Mesendoderm (in vitro differentiated cells): ENCODE measurements at regions not wholly inside any gene's neighbourhood (a gene's known extent, or its start where the extent isn't known, plus 50 kb on each side); places are given as distances from the start of the nearest gene placed in this dataset.

Experiments used
- DNase-seq: peaks from one replicate; pipeline ENCODE4 v3.0.0; 2013
- H2AK5ac ChIP-seq: 2 replicates; pipeline ENCODE4 v1.6.1; 2013; ENCODE audit warnings: low read length, inconsistent platforms
- H2BK120ac ChIP-seq: 2 replicates; pipeline ENCODE4 v1.6.1; 2013; ENCODE audit warnings: low read depth, mild to moderate bottlenecking, low read length, moderate library complexity, mixed read lengths
- H2BK15ac ChIP-seq: replicated peaks from 2 replicates; pipeline ENCODE4 v1.6.1; 2013; ENCODE audit warnings: low read depth, mild to moderate bottlenecking, moderate library complexity
- H2BK5ac ChIP-seq: 2 replicates; pipeline ENCODE4 v1.6.1; 2013; ENCODE audit warnings: low read length, inconsistent platforms
- H3K18ac ChIP-seq: 2 replicates; pipeline ENCODE4 v1.6.1; 2013; ENCODE audit warnings: mild to moderate bottlenecking, low read length, mixed read lengths
- H3K23ac ChIP-seq: one replicate; pipeline ENCODE4 v1.6.1; 2013; ENCODE audit warnings: low read length
- H3K27ac ChIP-seq: 2 replicates; pipeline ENCODE4 v1.5.1; 2013; ENCODE audit warnings: low read depth, mild to moderate bottlenecking, inconsistent platforms, low read length, moderate library complexity
- H3K27me3 ChIP-seq: 2 replicates; pipeline ENCODE4 v1.6.1; 2013; ENCODE audit warnings: low read length, control low read depth, mild to moderate bottlenecking, inconsistent platforms; ENCODE audit not compliant: insufficient read depth, poor library complexity
- H3K36me3 ChIP-seq: 2 replicates; pipeline ENCODE4 v1.6.1; 2013; ENCODE audit warnings: low read length, inconsistent platforms; ENCODE audit not compliant: control insufficient read depth, insufficient read depth
- H3K4ac ChIP-seq: one replicate; pipeline ENCODE4 v1.6.1; 2013; ENCODE audit warnings: low read depth, mild to moderate bottlenecking, low read length, moderate library complexity
- H3K4me1 ChIP-seq: 2 replicates; pipeline ENCODE4 v1.6.1; 2013; ENCODE audit warnings: low read depth, low read length, inconsistent platforms; ENCODE audit not compliant: control insufficient read depth
- H3K4me2 ChIP-seq: 2 replicates; pipeline ENCODE4 v1.6.1; 2013; ENCODE audit warnings: low read length
- H3K4me3 ChIP-seq: 2 replicates; pipeline ENCODE4 v1.5.1; 2013; ENCODE audit warnings: mild to moderate bottlenecking, low read length
- H3K56ac ChIP-seq: one replicate; pipeline ENCODE4 v1.6.1; 2013; ENCODE audit warnings: low read length
- H3K79me1 ChIP-seq: 2 replicates; pipeline ENCODE4 v1.6.1; 2013; ENCODE audit warnings: low read length, inconsistent platforms
- H3K79me2 ChIP-seq: 2 replicates; pipeline ENCODE4 v1.6.1; 2013; ENCODE audit warnings: mild to moderate bottlenecking, low read length; ENCODE audit not compliant: control insufficient read depth, insufficient read depth
- H3K9ac ChIP-seq: 2 replicates; pipeline ENCODE4 v1.6.1; 2013; ENCODE audit warnings: low read length, inconsistent platforms
- H4K5ac ChIP-seq: one replicate; pipeline ENCODE4 v1.6.1; 2013; ENCODE audit warnings: low read length
- H4K8ac ChIP-seq: one replicate; pipeline ENCODE4 v1.6.1; 2013; ENCODE audit warnings: low read depth, mild to moderate bottlenecking, control low read depth, low read length, moderate library complexity
- WGBS: extraction: QIAGEN DNeasy Blood & Tissue Kit; methylation state at CpG from one replicate; pipeline ENCODE4 v1.1.7; 2013; ENCODE audit warnings: low lambda C conversion rate, missing lambda C conversion rate; ENCODE audit not compliant: insufficient coverage; ENCODE audit errors: extremely low coverage; 5-methylcytosine and 5-hydroxymethylcytosine counted together

DNA sequence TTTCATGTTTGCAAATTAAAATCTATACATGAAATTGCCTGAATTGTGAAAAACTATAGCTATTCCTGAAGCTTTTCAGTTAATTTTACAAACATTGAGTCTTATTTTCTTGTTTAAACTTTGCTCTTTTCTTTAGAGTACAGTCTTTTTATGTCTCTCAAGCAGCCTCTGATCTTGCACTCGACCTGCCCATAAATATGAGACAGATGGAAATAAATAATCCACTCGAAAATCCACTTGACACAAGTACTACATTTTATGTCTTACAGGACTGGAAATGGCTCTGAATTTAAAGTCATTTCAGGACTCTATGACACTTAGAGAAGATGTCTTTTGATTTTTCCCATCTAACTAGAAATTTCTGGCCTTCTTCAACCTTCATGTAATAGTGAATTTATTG is 283.8 kb downstream of the USP25 start:
- no CpG with 5 or more reads among the region's 2 CpGs for WGBS
- no peak overlapping the region for H3K4me2 ChIP-seq
- H4K5ac ChIP-seq = no peak overlapping the region

DNA sequence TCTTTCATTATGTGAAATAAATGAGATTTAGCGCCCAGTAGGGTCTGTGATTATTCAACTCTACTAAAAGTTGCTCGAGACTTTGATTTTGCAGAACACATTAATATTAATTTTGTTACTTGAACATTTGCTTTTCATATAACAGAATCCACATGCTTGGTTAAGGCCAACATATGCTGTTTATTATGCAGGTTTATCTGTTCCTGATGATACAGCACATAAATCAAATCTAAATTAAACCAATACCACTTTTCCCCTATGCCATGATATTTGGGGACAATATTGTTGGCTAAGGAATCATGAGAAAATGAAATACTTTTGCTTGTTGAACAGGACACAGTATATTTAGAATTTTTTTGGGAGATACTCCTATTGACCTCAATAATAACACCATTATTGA is 291.1 kb downstream of the USP25 start:
- Histone ChIP-seq H2BK5ac (no peak overlapping the region), H3K79me1 (no peaks in the 10 kb centered on the region), H3K18ac (no peak overlapping the region), H3K27ac (no peak overlapping the region), H3K36me3 (no peaks in the 10 kb centered on the region), H3K56ac (no peak overlapping the region), H3K4me1 (no peaks in the 10 kb centered on the region), H3K23ac (no peak overlapping the region), H4K8ac (no peak overlapping the region), H3K9ac (no peak overlapping the region), H4K5ac (no peak overlapping the region), H3K4me3 (no peak overlapping the region), H2BK120ac (no peak overlapping the region), H2BK15ac (no peak overlapping the region), H3K27me3 (no peaks in the 10 kb centered on the region), H2AK5ac (no peak overlapping the region), H3K4me2 (no peak overlapping the region), H3K4ac (no peak overlapping the region), H3K79me2 (no peaks in the 10 kb centered on the region)
- WGBS = no CpG with 5 or more reads among the region's 2 CpGs
- no peak for DNase-seq

More for the DNA sequence above, 283.8 kb downstream of the USP25 start:
- H3K79me2 ChIP-seq = no peaks in the 10 kb centered on the region
- DNase-seq = no peak
- H4K8ac ChIP-seq = no peak overlapping the region
- no peaks in the 10 kb centered on the region for H3K36me3 ChIP-seq
- no peak overlapping the region for H3K56ac ChIP-seq
- H3K4me3 ChIP-seq = no peak overlapping the region
- no peak overlapping the region for H3K23ac ChIP-seq
- no peak overlapping the region for H3K9ac ChIP-seq
- H3K4ac ChIP-seq = no peak overlapping the region
- no peaks in the 10 kb centered on the region for H3K27me3 ChIP-seq
- H2AK5ac ChIP-seq = no peak overlapping the region
- H3K79me1 ChIP-seq = no peaks in the 10 kb centered on the region
- H2BK15ac ChIP-seq = no peak overlapping the region
- no peak overlapping the region for H2BK5ac ChIP-seq
- no peak overlapping the region for H2BK120ac ChIP-seq
- no peaks in the 10 kb centered on the region for H3K4me1 ChIP-seq
- H3K18ac ChIP-seq = no peak overlapping the region
- no peak overlapping the region for H3K27ac ChIP-seq

DNA sequence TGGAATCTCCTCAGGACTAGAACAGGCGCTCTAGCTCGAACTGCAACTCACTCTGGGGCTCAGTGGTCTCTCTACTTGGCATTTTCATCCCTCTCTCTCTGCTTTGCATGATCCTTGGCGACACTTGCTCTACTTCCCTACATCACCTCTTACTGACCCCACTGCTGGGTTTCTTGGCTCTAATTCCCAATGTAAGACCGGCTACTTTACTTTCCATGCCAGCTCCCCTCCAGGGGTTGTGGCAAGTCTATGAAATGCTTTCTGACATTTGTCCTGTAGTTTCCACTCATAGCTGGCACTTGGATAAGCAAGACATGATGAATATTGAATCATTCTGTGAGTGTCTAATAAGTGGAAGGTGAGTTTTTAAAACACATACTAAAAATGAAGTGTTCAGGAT is 292.3 kb downstream of the USP25 start:
- Histone ChIP-seq H3K4me3 (no peak overlapping the region), H3K23ac (no peak overlapping the region), H3K79me2 (no peaks in the 10 kb centered on the region), H3K9ac (no peak overlapping the region), H3K36me3 (no peaks in the 10 kb centered on the region), H3K4me2 (no peak overlapping the region), H3K18ac (no peak overlapping the region), H2BK5ac (no peak overlapping the region), H3K56ac (no peak overlapping the region), H2AK5ac (no peak overlapping the region), H4K5ac (no peak overlapping the region), H3K4me1 (no peaks in the 10 kb centered on the region), H2BK15ac (no peak overlapping the region), H2BK120ac (no peak overlapping the region), H3K4ac (no peak overlapping the region), H3K79me1 (no peaks in the 10 kb centered on the region), H3K27me3 (no peaks in the 10 kb centered on the region), H3K27ac (no peak overlapping the region), H4K8ac (no peak overlapping the region)
- WGBS = no CpG with 5 or more reads among the region's 4 CpGs
- no peak for DNase-seq

DNA sequence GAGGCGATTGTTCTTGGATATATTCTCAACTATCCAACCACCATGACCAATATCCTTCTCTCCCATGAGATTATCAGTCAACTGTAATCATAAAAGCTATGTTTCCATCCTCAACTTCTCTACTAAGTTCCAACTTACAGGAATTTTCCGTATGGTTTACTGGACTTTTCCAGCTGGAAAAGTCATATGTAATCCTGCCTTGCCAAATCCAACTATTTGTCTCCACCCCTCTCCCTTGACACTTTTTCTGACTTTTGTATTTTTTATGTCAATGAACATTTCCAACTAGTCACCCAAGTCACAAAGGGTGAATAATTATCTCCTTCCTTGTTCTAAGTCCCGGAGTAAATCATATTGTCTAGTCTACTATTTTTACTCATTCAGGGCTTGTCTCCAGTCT is 293.1 kb downstream of the USP25 start:
- Histone ChIP-seq H3K4me3 (no peak overlapping the region), H3K36me3 (no peaks in the 10 kb centered on the region), H3K56ac (no peak overlapping the region), H3K9ac (no peak overlapping the region), H3K27me3 (no peaks in the 10 kb centered on the region), H3K4ac (no peak overlapping the region), H2BK15ac (no peak overlapping the region), H2AK5ac (no peak overlapping the region), H3K23ac (no peak overlapping the region), H2BK120ac (no peak overlapping the region), H3K27ac (no peak overlapping the region), H3K4me1 (no peaks in the 10 kb centered on the region), H2BK5ac (no peak overlapping the region), H3K79me1 (no peaks in the 10 kb centered on the region), H4K8ac (no peak overlapping the region), H3K18ac (no peak overlapping the region), H3K79me2 (no peaks in the 10 kb centered on the region), H4K5ac (no peak overlapping the region), H3K4me2 (no peak overlapping the region)
- no peak for DNase-seq
- no CpG with 5 or more reads among the region's 3 CpGs for WGBS

DNA sequence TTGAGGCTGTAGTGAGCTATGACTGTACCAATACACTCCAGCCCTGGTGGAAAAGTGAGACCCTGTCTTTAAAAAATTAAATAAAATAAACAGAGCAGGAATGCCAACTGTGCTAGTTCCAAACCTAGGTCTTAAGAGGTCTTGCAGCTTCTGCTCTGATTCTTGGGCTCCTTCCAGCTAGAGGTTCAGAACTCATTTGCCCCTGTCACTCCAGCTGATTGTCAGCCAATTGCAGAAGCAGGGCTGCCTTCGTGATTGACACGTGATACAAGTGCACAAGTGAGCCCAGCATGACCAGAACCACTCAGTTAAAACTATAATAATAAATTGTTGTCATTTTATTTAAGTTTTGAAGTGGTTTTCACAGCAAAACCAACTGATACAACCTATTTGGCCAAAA is 298.4 kb downstream of the USP25 start:
- WGBS = no CpG with 5 or more reads among the region's 2 CpGs
- no peak for DNase-seq

DNA sequence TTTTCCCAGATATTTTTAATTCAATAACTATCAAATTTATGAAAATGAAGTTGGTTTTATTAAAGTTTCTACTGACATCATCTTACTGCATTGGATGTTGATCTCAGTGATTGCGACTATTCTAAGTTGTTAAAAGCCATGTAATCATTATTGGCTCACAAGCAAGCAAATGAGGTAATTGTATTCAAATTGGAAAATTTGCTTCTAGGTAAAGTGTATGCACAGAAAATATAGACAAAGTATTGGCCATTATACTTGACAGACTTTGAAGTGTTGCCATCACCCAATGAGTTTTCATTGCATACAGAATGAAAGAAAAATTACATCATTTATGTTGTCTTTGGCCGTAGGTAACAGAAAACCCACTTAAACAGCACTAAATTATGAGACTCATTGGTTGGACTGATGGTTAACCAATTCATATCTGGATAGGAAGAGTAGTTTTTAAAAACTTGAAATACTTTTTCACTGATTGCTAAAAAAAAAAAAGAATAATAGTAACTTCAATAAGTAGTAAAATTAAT is 299.2 kb downstream of the USP25 start:
- H3K4ac ChIP-seq = no peak overlapping the region
- WGBS = no CpG with 5 or more reads among the region's 2 CpGs
- no peaks in the 10 kb centered on the region for H3K79me1 ChIP-seq

More for the DNA sequence above, 298.4 kb downstream of the USP25 start:
- Histone ChIP-seq H3K27ac (no peak overlapping the region), H3K4ac (no peak overlapping the region), H3K18ac (no peak overlapping the region), H2BK15ac (no peak overlapping the region), H3K4me1 (no peaks in the 10 kb centered on the region), H3K9ac (no peak overlapping the region), H3K56ac (no peak overlapping the region), H2BK5ac (no peak overlapping the region), H4K8ac (no peak overlapping the region), H2BK120ac (no peak overlapping the region), H4K5ac (no peak overlapping the region), H3K27me3 (no peaks in the 10 kb centered on the region), H3K79me2 (no peaks in the 10 kb centered on the region), H3K79me1 (no peaks in the 10 kb centered on the region), H3K23ac (no peak overlapping the region), H3K4me3 (no peak overlapping the region), H3K36me3 (no peaks in the 10 kb centered on the region), H2AK5ac (no peak overlapping the region), H3K4me2 (no peak overlapping the region)

More for the DNA sequence above, 299.2 kb downstream of the USP25 start:
- Histone ChIP-seq H3K56ac (no peak overlapping the region), H3K4me1 (no peaks in the 10 kb centered on the region), H2BK5ac (no peak overlapping the region), H3K18ac (no peak overlapping the region), H3K27me3 (no peaks in the 10 kb centered on the region), H2AK5ac (no peak overlapping the region), H4K5ac (no peak overlapping the region), H2BK120ac (no peak overlapping the region), H3K36me3 (no peaks in the 10 kb centered on the region), H3K4me3 (no peak overlapping the region), H3K27ac (no peak overlapping the region), H3K4me2 (no peak overlapping the region), H3K79me2 (no peaks in the 10 kb centered on the region), H4K8ac (no peak overlapping the region), H3K9ac (no peak overlapping the region), H2BK15ac (no peak overlapping the region), H3K23ac (no peak overlapping the region)
- DNase-seq = no peak
